ENCODE measurements at regions not wholly inside any gene's neighbourhood (a gene's known extent, or its start where the extent isn't known, plus 50 kb on each side); places are given as distances from the start of the nearest gene placed in this dataset.

- TF ChIP-seq REST (IDR thresholded peaks at IDR 0.05; ENCODE audit: insufficient read depth in 1 of 2, low read depth in 2 of 2, low read length in 1 of 2) (no peak), CTCF (IDR thresholded peaks at IDR 0.05) (no peak), POLR2AphosphoS5 (IDR thresholded peaks at IDR 0.05; ENCODE audit: low read depth, low read length) (no peak), TCF7L2 (IDR thresholded peaks at IDR 0.05; ENCODE audit: low read depth, low read length) (no peak), SIN3A (IDR thresholded peaks at IDR 0.05; ENCODE audit: borderline replicate concordance, insufficient read depth, low read depth, low read length) (no peak)
Observed at GRCh38 chr5:3352711-3353110, 242.9 kb upstream of the IRX1 start.

Measured in Panc1 (cell line).